KG1 (cell line): ENCODE measurements at regions not wholly inside any gene's neighbourhood (a gene's known extent, or its start where the extent isn't known, plus 50 kb on each side); places are given as distances from the start of the nearest gene placed in this dataset.
A peak's percentile ranks its signal among the peaks of the same experiment; 100 is the strongest.

Experiments
- DNase-seq: peaks from one replicate; lab custom pipeline; 2025; lab: John Stamatoyannopoulos, UW

DNA sequence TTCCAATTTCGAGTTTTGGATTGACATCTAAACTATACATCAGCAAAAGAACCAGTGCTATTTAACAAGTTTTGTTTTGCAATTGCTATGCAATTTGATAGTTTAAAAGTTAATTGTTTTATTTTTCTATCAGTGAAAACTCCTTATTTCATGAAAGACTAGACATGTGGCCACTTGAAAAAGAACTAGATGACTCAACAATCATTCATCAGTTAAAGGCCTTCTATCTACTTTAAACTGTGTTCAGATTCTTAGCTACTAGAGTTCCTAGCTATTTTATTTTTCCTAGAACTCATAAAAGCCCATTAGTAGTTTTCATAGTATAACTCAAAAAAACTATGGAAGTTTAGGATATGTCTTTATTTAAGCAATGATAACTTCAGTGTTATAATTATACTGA is 104.6 kb upstream of the LSM8 start:
- no peak for DNase-seq

- DNase-seq, result no peak
Observed at GRCh38 chr7:118080947-118081346, 103.0 kb upstream of the LSM8 start.

DNA sequence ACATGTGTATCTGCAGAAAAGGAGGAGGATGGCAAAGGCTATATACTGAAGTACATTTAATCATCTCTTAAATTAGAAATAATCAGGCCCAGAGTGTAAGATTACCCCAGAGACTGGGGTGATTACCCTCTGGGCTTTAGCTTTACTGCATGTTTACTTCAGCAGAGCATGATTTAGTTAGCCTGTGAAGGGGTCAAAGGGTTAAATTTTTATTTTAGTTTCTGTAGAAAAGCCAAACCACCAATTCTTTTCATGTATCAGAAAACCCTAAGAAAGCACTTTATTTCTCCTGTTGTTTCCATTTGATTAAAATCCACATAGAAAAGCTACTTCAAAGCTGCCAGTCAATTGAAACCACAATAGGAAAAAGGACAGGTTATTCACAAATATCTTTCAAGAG is 101.5 kb upstream of the LSM8 start:
- DNase-seq, result no peak

DNA sequence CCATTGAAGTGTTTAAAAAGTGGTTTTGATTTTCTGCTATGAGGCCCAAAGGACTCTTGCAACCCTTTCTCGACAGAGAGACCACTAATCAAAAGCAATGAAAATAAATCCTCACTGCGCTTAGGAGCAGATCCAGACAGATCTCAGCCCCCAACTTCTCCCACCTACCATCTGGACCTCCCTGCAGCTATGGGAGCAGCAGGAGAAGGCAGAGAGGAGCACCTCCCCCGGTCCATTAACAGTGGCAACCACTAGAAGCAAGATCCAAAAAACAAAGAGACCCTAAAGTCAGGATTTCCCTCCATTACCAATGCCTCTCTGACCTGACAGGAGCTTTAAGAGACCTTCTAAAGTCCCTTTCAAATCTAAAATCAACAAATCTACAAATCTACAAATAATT is 99.0 kb upstream of the LSM8 start:
- no peak for DNase-seq

- DNase-seq, result no peak
Observed at GRCh38 chr7:118087126-118087525, 96.8 kb upstream of the LSM8 start.

DNA sequence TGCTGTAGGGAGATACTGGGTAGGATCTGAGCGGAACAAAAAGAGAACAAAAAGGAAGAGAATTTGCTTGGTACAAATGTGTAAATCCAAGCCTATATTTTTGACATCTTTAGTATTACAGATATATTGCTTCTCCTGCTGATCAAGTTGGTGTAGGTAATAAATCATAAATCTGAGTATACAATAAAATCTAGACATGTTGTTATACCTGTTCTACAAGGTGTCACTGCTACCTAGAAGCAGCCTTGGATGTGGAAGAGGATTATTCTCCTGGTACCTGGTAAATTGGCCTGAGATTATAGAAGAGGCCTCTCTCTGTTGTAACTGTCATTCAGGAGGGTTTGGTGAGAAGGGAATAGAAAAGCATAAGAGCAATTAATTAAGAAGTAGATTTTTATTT is 89.9 kb upstream of the LSM8 start:
- DNase-seq, result no peak

GRCh38 chr7:118104812-118105441 is 79.0 kb upstream of the LSM8 start:
- peak; percentile 18 for DNase-seq

DNA sequence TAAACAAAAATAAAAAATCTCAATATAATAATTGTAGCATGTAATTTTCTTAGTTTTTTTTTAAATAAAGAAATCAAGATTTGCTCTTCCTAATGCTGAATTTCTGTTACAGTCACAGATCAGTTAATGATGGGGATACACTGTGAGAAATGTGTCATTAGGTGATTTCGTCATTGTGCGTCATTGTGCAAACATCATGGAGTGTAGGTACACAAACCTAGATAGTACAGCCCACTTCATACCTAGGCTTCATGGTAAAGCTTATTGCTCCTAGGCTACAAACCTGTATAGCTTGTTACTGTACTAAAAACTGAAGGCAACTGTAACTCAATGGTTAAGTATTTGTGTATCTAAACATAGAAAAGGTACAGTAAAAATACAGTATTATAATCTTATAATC is 74.4 kb upstream of the LSM8 start:
- DNase-seq, result no peak

DNA sequence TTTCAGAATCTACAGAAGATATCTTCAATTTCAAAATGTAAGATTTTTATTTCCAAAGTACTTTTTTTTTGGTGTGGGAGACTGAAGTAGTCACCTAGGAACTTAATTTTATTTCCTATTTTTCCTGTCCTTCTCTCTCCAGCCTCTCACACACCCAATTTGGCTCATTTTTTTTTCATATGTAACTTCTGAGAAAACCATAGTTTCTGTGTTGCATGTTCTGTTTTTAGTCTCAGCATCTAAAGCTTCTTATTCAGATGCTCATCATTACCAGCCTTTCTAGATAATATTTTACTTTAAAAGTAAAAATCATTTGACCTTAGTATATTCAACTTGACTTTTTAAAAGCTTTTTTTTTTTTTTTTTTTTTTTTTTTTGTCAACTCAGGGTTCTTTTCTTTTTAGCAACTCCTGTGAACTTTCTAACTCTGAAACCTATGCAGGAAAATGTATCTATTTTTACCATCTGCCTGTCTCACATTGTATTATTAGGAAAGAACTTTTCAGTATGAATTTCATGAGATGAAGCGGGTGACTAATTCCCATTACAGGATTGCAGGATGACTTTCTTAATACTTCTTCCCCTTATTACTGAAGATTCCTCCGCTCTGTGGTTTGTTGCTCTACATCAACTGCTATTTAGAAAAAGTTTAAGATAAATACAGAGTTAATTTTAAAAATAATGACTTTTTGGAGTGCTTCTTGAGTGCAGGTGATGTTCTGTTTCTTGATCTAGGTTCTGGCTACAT is 73.6 kb upstream of the LSM8 start:
- DNase-seq, result no peak

- no peak for DNase-seq
Observed at GRCh38 chr7:118111347-118111746, 72.6 kb upstream of the LSM8 start.

DNA sequence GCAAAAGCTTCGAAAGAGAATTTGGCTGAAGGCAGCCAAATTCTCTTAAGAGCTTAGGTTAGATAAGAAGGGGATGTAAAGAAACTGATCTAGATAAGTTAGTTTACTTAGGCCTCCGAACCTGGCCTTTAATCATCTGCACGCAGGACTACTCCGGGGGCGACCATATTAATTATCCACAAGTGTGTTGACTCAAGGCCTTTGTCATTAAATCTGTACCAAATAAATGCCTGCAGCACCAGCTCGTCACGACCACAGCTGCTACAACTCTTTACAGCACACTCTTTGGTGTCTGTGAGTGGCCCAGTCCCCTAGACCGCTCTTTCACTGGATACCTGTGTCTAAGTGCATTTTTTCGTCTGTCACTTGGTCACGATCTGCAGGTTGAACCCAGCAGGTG is 69.8 kb upstream of the LSM8 start:
- DNase-seq, result no peak

GRCh38 chr7:118129041-118129795 is 54.7 kb upstream of the LSM8 start:
- peak; percentile 23 for DNase-seq

DNA sequence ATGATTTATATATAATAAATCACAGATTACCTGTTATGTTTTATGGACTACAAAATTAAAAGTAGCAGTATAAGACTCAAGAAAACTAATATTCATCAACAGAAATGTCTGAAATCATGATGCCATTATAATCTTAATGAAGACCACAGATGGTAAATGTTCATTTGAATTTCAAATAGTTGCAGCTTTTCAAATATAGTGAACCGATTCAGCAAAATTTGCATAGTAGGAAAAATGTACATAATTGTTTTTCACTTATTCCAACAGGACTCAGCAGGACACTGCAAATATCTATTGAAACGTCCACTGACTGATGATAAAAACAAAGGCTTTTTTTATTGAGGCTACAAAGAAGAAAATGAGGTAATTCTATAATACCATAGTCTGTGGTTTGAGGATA is 51.2 kb upstream of the LSM8 start:
- no peak for DNase-seq
